HepG2 (cell line): ENCODE measurements at regions not wholly inside any gene's neighbourhood (a gene's known extent, or its start where the extent isn't known, plus 50 kb on each side); places are given as distances from the start of the nearest gene placed in this dataset.

Experiments used
- ATAC-seq: fragments of 200-7000 bp; cut with Tn5 transposase; 3 replicates; pipeline ENCODE4 v1.9.1; 2020; ENCODE audit warnings: mild to moderate bottlenecking, moderate library complexity
- BruUV-seq: library from RNA; stranded (reverse); fragments of 400-500 nt; replicated peaks from 2 replicates; lab custom pipeline; 2021; lab: Mats Ljungman, UMichigan
- CTCF ChIA-PET: fragments of 300-600 bp; formaldehyde crosslinking; extraction: SDS; loops from one replicate; lab custom pipeline; 2021; ENCODE audit warnings: low total read pairs, inconsistent platforms, low intra/inter-chr PET ratio; lab: Yijun Ruan, JAX
- POLR2A ChIA-PET: fragments of 350-600 bp; sonication (Branson Sonifier 250); formaldehyde crosslinking; loops from one replicate; lab custom pipeline; 2020; ENCODE audit warnings: antibody characterized with exemption, inconsistent platforms; lab: Yijun Ruan, JAX
- DNase-seq: peaks from one replicate; pipeline ENCODE4 v3.0.0-alpha.2; 2015; ENCODE audit warnings: low spot score
- FAIRE-seq: peaks from 3 replicates; lab custom pipeline; 2011; peaks lifted over from hg19 to GRCh38; lab: Jason Lieb, UNC
- H2AFZ ChIP-seq: one replicate; pipeline ENCODE4 v1.6.1; 2011; ENCODE audit warnings: low read length, inconsistent platforms
- H3K27ac ChIP-seq: fragments of 300-600 bp; 3 replicates; pipeline ENCODE4 v1.8.0; 2011; ENCODE audit warnings: mixed run types, mild to moderate bottlenecking, mixed read lengths, low read length, inconsistent platforms; ENCODE audit not compliant: insufficient read depth; ENCODE audit errors: extremely low read length
- H3K27me3 ChIP-seq, 2 experiments: fragments of 200-600 bp in 1 of 2; 2 replicates in 1 of 2; 3 replicates in 1 of 2; pipeline versions ENCODE4 v1.6.0 to v1.8.0; 2011; ENCODE audit warnings: low read length in 2 of 2, mild to moderate bottlenecking in 2 of 2, moderate library complexity in 2 of 2, inconsistent platforms in 1 of 2; ENCODE audit not compliant: insufficient read depth in 2 of 2, control insufficient read depth in 1 of 2
- H3K36me3 ChIP-seq, 2 experiments: fragments of 200-600 bp in 1 of 2; replicated peaks in 1 of 2; 2 replicates in 1 of 2; 3 replicates in 1 of 2; pipeline versions ENCODE4 v1.5.1 to v1.8.0; 2011; ENCODE audit warnings: low read length in 2 of 2, inconsistent platforms in 1 of 2; ENCODE audit not compliant: insufficient read depth in 2 of 2, control insufficient read depth in 1 of 2
- H3K4me1 ChIP-seq: 2 replicates; pipeline ENCODE4 v1.5.1; 2012; ENCODE audit warnings: low read length, inconsistent platforms; ENCODE audit not compliant: insufficient read depth
- H3K4me2 ChIP-seq: 2 replicates; pipeline ENCODE4 v1.6.0; 2011; ENCODE audit warnings: low read depth, low read length, inconsistent platforms
- H3K4me3 ChIP-seq, 3 experiments: fragments of 200-600 bp in 1 of 3; sonication (generic), shearing (Covaris generic) in 1 of 3; replicated peaks in 1 of 3; 2 replicates each; pipeline ENCODE4 v1.5.1; 2011 to 2016; ENCODE audit warnings: low read length in 3 of 3, inconsistent platforms in 2 of 3, low read depth in 2 of 3, mild to moderate bottlenecking in 2 of 3, control low read depth in 1 of 3, mixed read lengths in 1 of 3; ENCODE audit not compliant: insufficient read depth in 1 of 3
- H3K79me2 ChIP-seq: one replicate; pipeline ENCODE4 v1.6.1; 2011; ENCODE audit warnings: low read length, inconsistent platforms; ENCODE audit not compliant: insufficient read depth
- H3K9ac ChIP-seq: 2 replicates; pipeline ENCODE4 v1.6.0; 2011; ENCODE audit warnings: mild to moderate bottlenecking, low read depth, low read length, inconsistent platforms; ENCODE audit not compliant: insufficient read depth
- H3K9me3 ChIP-seq: 2 replicates; pipeline ENCODE4 v1.5.1; 2012; ENCODE audit warnings: mild to moderate bottlenecking, low read length
- H4K20me1 ChIP-seq: 2 replicates; pipeline ENCODE4 v1.6.0; 2011; ENCODE audit warnings: inconsistent platforms, mild to moderate bottlenecking, low read length, moderate library complexity; ENCODE audit not compliant: insufficient read depth
- CCAR2 ChIP-seq: fragments of 200-400 bp; formaldehyde crosslinking; optimal IDR thresholded peaks from 2 replicates; pipeline ENCODE3; 2018; ENCODE audit warnings: low read depth, mild to moderate bottlenecking, low read length, moderate library complexity
- GATAD1 ChIP-seq: IDR thresholded peaks from 2 replicates; pipeline ENCODE4 v1.6.1; 2016; ENCODE audit warnings: missing genetic modification reagents, missing compliant biosample characterization
- ISX ChIP-seq: sonication (generic); formaldehyde crosslinking; conservative IDR thresholded peaks from 2 replicates; pipeline ENCODE4 v1.5.0; 2020; ENCODE audit warnings: missing genetic modification reagents
- KDM2A ChIP-seq: sonication (generic); formaldehyde crosslinking; IDR thresholded peaks from 2 replicates; pipeline ENCODE4 v1.4.0; 2020; ENCODE audit warnings: low read depth, missing genetic modification reagents, borderline replicate concordance
- MTF1 ChIP-seq: sonication (generic); formaldehyde crosslinking; IDR thresholded peaks from 2 replicates; pipeline ENCODE4 v1.5.0; 2020; ENCODE audit warnings: missing genetic modification reagents
- NR2F1 ChIP-seq, 2 experiments: fragments of 450-650 bp in 1 of 2; formaldehyde crosslinking in 1 of 2; IDR thresholded peaks; 2 replicates each; pipeline versions ENCODE4 v1.5.0 to v1.6.1; 2016 to 2020; ENCODE audit warnings: mild to moderate bottlenecking in 1 of 2, missing compliant biosample characterization in 1 of 2, missing genetic modification reagents in 1 of 2, moderate library complexity in 1 of 2
- ZNF225 ChIP-seq: sonication (generic); formaldehyde crosslinking; IDR thresholded peaks from 2 replicates; pipeline ENCODE4 v1.4.0; 2020; ENCODE audit warnings: mild to moderate bottlenecking, missing genetic modification reagents
- ZNF296 ChIP-seq: sonication (generic); formaldehyde crosslinking; conservative IDR thresholded peaks from 2 replicates; pipeline ENCODE4 v1.5.0; 2020; ENCODE audit warnings: mild to moderate bottlenecking, missing genetic modification reagents
- ZNF329 ChIP-seq: sonication (generic); formaldehyde crosslinking; IDR thresholded peaks from 2 replicates; pipeline ENCODE4 v1.9.0; 2021; ENCODE audit warnings: low read depth, mild to moderate bottlenecking, missing genetic modification reagents
- ZNF629 ChIP-seq: sonication (generic); formaldehyde crosslinking; conservative IDR thresholded peaks from 2 replicates; pipeline ENCODE4 v1.5.0; 2020; ENCODE audit warnings: missing genetic modification reagents
- ZNF761 ChIP-seq: sonication (generic); formaldehyde crosslinking; conservative IDR thresholded peaks from 2 replicates; pipeline ENCODE4 v1.4.0; 2020; ENCODE audit warnings: mild to moderate bottlenecking, missing genetic modification reagents
- ZNF768 ChIP-seq: sonication (generic); formaldehyde crosslinking; IDR thresholded peaks from 2 replicates; pipeline ENCODE4 v1.4.0; 2020; ENCODE audit warnings: missing genetic modification reagents
- WGBS: methylation state at CpG from one replicate; pipeline ENCODE4 v1.1.6; 2017; ENCODE audit warnings: low lambda C conversion rate; 5-methylcytosine and 5-hydroxymethylcytosine counted together
- in situ Hi-C: cut with HindIII; loops from 2 replicates; pipeline ENCODE4 v1.10.0; 2017; ENCODE audit warnings: low pct_unique_long_range_greater_than_20kb; ENCODE audit not compliant: extremely low pct_ligation_motif_present
- intact Hi-C: fragments of 100-400 bp; cut with micrococcal nuclease; formaldehyde crosslinking; loops from one replicate; pipeline ENCODE4 v1.10.0; 2022; ENCODE audit not compliant: unreplicated experiment
- TF ChIP-seq, protein P1 (sequence below): sonication (generic); formaldehyde crosslinking; IDR thresholded peaks from 2 replicates; pipeline ENCODE4 v1.5.0; 2020; ENCODE audit warnings: missing genetic modification reagents, mild to moderate bottlenecking, borderline replicate concordance

DNA sequence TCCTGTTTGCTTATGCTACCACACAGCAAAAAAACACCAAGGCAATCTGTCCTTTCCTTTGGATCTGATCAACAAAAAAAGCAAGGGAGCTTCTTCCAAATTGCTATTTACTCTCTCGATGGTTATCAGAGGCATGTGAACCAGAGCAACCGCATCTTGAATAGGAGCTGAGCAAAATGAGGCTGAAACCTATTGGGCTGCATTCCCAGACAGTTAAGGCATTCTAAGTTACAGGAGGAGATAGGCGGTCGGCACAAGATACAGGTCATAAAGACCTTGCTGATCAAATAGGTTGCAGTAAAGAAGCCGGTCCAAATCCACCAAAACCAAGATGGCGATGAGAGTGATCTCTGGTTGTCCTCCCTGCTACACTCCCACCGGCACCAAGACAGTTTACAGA lies 76.8 kb upstream of the FRMD4A start:
- in situ Hi-C loops (no loop called here), intact Hi-C loops (no loop called here)
- Histone ChIP-seq H3K27ac (no peak overlapping the region), H3K9me3 (no peaks in the 10 kb centered on the region), H3K79me2 (no peaks in the 10 kb centered on the region), H4K20me1 (no peaks in the 10 kb centered on the region), H3K36me3 (no peaks in the 10 kb centered on the region), H2AFZ (no peak overlapping the region), H3K9ac (no peak overlapping the region), H3K4me2 (no peak overlapping the region), H3K27me3 (peaks cover 0 to 5% of the 10 kb centered on the region in 2 experiments; a peak in 3 of 5 replicates), H3K4me1 (no peaks in the 10 kb centered on the region), H3K4me3 (no peak overlapping the region)
- no peak for DNase-seq
- WGBS = 30% methylated on average over 7 of the region's 7 CpGs
- FAIRE-seq = no peak
- BruUV-seq = no TSS peak
- ChIA-PET CTCF (no interaction called here), POLR2A (no interaction called here)
- ATAC-seq = no peak
- TF ChIP-seq ZNF761 = no peak
- TF ChIP-seq ZNF768 = no peak

DNA sequence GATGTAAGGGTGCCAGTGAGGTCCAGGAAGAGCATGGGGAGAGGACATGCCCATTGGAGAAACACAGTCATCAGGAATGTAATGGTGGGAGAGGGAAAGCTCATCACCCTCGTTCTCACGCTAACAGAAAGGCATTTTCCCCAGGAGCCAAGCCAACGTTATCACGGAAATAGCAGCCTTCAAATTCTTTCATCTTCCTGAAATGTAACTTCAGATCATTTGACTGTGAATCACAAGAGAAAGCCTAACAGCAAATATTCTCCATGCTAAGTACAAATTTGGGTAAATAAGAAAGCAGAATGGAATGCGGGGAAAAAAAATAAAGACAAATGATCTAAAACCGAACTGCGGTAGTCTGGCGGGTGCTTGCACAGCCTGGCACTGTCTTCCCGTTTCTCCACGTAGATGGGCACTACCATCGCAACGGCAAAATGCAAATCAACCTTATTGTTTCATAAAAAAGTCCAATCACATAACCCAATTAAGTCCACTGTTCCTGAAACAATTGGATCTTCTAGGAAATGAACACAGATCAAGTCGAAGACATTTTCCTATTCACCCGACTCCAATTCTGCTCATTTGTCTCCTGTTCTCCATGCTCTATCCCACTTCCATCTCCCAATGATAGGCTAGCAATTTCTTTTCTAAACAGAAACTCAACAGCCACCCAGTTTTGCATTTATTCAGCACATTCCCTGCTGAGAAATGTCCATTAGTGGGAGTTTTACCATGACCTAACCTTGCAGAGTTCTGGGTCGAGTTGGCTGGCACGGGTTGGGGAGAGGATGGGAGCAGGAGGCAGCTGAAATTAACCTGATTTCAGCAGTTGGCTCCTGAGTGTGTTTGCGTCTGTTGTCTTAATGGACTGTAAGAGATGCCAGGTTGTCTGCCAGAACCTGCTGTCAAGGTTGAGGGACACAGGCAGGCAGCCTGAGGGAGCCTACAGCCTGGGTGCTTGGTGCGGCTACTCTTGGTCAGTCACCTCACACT lies 74.6 kb upstream of the FRMD4A start:
- WGBS = 33% methylated on average over 18 of the region's 18 CpGs
- Histone ChIP-seq H4K20me1 (no peaks in the 10 kb centered on the region), H3K4me3 (no peak overlapping the region), H3K4me2 (no peak overlapping the region), H3K4me1 (no peaks in the 10 kb centered on the region), H3K27ac (no peak overlapping the region), H3K27me3 (peaks cover 0 to 5% of the 10 kb centered on the region in 2 experiments; a peak in 3 of 5 replicates), H3K9me3 (no peaks in the 10 kb centered on the region), H3K79me2 (no peaks in the 10 kb centered on the region), H3K9ac (no peak overlapping the region), H3K36me3 (no peaks in the 10 kb centered on the region), H2AFZ (no peak overlapping the region)
- FAIRE-seq (no peak), ATAC-seq (no peak), DNase-seq (no peak)
- in situ Hi-C loops = no loop called here
- CTCF ChIA-PET = no interaction called here
- BruUV-seq = no TSS peak
- POLR2A ChIA-PET = no interaction called here
- intact Hi-C loops = no loop called here
- no peak for TF ChIP-seq ZNF629
- TF ChIP-seq, protein P1, sequence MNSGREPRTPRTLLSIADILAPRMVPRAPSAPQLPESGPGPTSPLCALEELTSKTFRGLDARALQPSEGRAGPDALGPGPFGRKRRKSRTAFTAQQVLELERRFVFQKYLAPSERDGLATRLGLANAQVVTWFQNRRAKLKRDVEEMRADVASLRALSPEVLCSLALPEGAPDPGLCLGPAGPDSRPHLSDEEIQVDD = no peak
- no peak for TF ChIP-seq ZNF225
- no peak for TF ChIP-seq ZNF329 (CRISPR knock-in tag)
- TF ChIP-seq KDM2A (CRISPR knock-in tag) = no peak
- no peak for TF ChIP-seq GATAD1 (CRISPR knock-in tag)
- TF ChIP-seq ISX (CRISPR knock-in tag) = no peak
- no peak for TF ChIP-seq MTF1
- TF ChIP-seq ZNF296 = no peak
- no peak for TF ChIP-seq NR2F1 (CRISPR knock-in tag; IDR thresholded peaks at IDR 0.05)
- TF ChIP-seq CCAR2 = no peak
